ENCODE measurements at regions not wholly inside any gene's neighbourhood (a gene's known extent, or its start where the extent isn't known, plus 50 kb on each side); places are given as distances from the start of the nearest gene placed in this dataset.

GRCh38 chr11:95693298-95693697 lies 96.3 kb downstream of the FAM76B start:
- no peak for DNase-seq (ENCODE audit: low read depth)

DNA sequence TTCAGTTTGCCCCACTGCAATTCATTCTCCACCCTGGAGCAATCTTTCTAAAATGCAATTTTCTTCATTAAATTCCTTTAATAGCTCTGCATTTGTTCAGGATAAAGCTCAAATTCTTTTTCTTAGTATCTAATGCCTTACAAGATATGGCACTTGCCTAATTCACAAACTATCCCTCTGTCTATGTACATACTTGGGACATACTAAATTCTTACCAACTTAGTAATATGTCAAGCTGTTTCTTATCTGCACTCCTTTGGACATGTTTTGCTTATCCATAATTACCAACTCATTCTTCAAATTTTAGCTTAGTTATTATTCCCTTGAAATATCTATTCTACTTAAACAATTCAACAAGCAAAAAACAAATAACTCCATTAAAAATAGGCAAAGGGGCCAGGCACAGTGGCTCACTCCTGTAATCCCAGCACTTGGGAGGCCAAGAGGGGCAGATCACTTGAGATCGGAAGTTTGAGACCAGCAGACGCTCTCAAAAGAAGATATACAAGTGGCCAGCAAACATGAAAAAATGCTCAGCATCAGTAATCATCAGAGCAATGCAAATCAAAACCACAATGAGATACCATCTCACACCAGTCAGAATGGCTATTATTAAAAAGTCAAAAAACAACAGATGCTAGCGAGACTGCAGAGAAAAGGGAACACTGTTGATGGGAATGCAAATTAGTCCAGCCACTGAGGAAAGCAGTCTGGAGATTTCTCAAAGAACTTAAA lies 96.9 kb downstream of the FAM76B start:
- TF ChIP-seq, protein P1, sequence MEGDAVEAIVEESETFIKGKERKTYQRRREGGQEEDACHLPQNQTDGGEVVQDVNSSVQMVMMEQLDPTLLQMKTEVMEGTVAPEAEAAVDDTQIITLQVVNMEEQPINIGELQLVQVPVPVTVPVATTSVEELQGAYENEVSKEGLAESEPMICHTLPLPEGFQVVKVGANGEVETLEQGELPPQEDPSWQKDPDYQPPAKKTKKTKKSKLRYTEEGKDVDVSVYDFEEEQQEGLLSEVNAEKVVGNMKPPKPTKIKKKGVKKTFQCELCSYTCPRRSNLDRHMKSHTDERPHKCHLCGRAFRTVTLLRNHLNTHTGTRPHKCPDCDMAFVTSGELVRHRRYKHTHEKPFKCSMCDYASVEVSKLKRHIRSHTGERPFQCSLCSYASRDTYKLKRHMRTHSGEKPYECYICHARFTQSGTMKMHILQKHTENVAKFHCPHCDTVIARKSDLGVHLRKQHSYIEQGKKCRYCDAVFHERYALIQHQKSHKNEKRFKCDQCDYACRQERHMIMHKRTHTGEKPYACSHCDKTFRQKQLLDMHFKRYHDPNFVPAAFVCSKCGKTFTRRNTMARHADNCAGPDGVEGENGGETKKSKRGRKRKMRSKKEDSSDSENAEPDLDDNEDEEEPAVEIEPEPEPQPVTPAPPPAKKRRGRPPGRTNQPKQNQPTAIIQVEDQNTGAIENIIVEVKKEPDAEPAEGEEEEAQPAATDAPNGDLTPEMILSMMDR (IDR thresholded peaks at IDR 0.05; ENCODE audit: control insufficient read depth, extremely low read depth, insufficient read depth), result no peak
- no peak overlapping the region for H3K4me3 ChIP-seq (ENCODE audit: low read depth, low read length)
- no peak for DNase-seq (ENCODE audit: low read depth)

More at GRCh38 chr11:95693298-95693697, 96.3 kb downstream of the FAM76B start:
- TF ChIP-seq, protein P1 (IDR thresholded peaks at IDR 0.05; ENCODE audit: control insufficient read depth, extremely low read depth, insufficient read depth), result no peak
- no peak overlapping the region for H3K4me3 ChIP-seq (ENCODE audit: low read depth, low read length)

DNA sequence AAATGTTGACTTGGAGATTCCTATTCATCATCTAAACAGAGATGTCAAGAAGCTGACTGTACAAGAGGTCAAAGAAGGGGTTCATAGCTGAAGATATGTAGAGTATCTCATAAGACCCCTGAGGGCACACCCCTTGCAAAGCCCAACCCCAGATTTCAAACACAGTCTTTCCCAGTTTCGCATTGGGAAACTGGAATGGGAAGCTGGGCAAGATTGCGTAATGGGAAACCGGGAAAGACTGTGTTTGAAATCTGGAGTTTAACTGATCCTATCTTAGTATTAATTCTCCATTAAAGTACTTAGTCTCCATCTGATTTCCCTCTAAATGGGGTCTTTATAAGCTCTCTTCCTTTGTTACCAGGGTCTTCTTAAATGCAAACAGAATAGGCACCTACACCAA lies 99.5 kb downstream of the FAM76B start:
- H3K4me3 ChIP-seq (ENCODE audit: low read depth, low read length), result no peak overlapping the region
- TF ChIP-seq, protein P1 (IDR thresholded peaks at IDR 0.05; ENCODE audit: control insufficient read depth, extremely low read depth, insufficient read depth), result no peak
- no peak for DNase-seq (ENCODE audit: low read depth)

GRCh38 chr11:95688501-95689222 lies 100.9 kb downstream of the FAM76B start:
- TF ChIP-seq, protein P1 (IDR thresholded peaks at IDR 0.05; ENCODE audit: control insufficient read depth, extremely low read depth, insufficient read depth), result no peak
- no peak overlapping the region for H3K4me3 ChIP-seq (ENCODE audit: low read depth, low read length)
- no peak for DNase-seq (ENCODE audit: low read depth)

DNA sequence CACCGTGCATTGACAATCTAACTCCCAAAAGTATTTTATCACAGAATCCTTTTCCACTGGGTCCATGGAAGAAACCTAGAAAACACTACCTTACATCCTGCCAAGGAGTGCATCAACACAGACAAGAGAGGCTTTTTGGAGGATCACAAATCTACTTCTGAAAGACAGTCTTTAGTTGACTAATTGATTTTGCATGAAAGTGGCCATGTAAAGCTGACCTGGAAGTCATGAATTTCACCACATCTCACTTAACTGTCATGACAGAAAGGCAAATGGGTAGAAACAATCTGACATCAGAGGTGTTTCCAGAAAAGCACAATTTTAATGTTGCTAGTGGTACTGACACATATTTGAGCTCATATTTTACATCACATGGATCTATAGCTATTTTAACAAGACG lies 101.6 kb downstream of the FAM76B start:
- no peak overlapping the region for H3K4me3 ChIP-seq (ENCODE audit: low read depth, low read length)
- TF ChIP-seq, protein P1 (IDR thresholded peaks at IDR 0.05; ENCODE audit: control insufficient read depth, extremely low read depth, insufficient read depth), result no peak
- no peak for DNase-seq (ENCODE audit: low read depth)

GRCh38 chr11:95686265-95686664 lies 103.3 kb downstream of the FAM76B start:
- no peak overlapping the region for H3K4me3 ChIP-seq (ENCODE audit: low read depth, low read length)
- TF ChIP-seq, protein P1 (IDR thresholded peaks at IDR 0.05; ENCODE audit: control insufficient read depth, extremely low read depth, insufficient read depth), result no peak
- no peak for DNase-seq (ENCODE audit: low read depth)

All from LNCaP clone FGC (cell line).